ENCODE measurements at regions not wholly inside any gene's neighbourhood (a gene's known extent, or its start where the extent isn't known, plus 50 kb on each side); places are given as distances from the start of the nearest gene placed in this dataset.

DNA sequence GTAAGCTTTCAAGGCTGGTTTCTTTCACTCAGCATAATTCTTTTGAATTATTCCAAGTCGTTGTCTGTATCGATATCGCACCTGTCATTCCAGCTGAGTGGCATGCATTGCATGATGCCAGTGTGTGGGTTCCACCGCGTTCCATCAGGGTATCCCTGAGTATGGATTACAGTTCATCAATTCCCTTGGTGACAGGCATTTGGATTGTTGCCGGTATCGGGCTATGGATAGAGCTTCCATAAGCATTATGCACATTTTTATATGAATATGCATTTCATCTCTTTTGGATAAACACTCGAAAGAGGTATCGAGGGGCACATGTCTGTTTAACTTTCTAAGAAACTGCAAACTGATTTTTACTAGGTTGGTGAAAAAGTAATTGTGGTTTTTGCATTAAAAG lies 698.8 kb downstream of the BRD1 start:
- TF ChIP-seq GATA3 (IDR thresholded peaks at IDR 0.05; ENCODE audit: low read depth, low read length) (no peak), GATA2 (IDR thresholded peaks at IDR 0.05; ENCODE audit: low read depth, low read length) (no peak)

DNA sequence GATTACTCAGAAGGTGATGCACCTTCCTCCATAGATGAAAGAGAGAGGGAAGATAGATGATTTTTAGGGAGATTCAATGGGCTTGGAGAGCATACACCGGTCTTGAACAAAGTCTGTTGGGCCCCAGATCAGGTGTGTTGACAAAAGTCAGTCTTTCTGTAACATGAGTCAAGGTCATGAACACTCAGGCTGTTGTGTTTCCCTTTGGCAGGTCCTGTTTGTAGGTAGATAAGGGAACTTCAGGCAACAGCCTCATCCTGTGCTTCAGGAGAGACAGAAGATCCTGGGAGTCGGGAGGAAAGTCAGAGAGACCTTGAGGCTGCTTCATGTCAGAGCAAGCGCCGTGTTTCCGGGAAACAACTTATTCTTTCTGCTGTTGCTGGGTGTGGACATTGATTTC lies 703.1 kb downstream of the BRD1 start:
- TF ChIP-seq GATA3 (IDR thresholded peaks at IDR 0.05; ENCODE audit: low read depth, low read length) (no peak), GATA2 (IDR thresholded peaks at IDR 0.05; ENCODE audit: low read depth, low read length) (no peak)

DNA sequence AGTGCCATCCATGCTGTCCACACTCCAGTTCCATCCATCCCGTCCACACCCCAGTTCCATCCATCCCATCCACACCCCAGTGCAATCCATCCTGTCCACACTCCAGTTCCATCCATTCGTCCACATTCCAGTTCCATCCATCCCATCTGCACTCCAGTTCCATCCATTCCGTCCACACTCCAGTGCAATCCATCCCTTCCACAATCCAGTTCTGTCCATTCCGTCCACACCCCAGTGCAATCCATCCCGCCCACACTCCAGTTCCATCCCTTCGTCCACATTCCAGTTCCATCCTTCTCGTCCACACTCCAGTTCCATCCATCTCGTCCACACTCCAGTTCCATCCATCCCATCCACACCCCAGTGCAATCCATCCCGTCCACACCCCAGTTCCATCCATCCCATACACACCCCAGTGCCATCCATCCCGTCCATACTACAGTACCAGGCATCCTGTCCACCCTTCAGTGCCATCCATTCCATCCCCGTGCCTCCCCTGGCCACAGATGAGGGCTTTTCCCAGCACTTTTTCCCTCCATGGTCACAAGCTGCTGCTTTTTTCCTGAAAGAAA lies 704.0 kb downstream of the BRD1 start:
- TF ChIP-seq GATA2 (IDR thresholded peaks at IDR 0.05; ENCODE audit: low read depth, low read length) (no peak), GATA3 (IDR thresholded peaks at IDR 0.05; ENCODE audit: low read depth, low read length) (no peak)

DNA sequence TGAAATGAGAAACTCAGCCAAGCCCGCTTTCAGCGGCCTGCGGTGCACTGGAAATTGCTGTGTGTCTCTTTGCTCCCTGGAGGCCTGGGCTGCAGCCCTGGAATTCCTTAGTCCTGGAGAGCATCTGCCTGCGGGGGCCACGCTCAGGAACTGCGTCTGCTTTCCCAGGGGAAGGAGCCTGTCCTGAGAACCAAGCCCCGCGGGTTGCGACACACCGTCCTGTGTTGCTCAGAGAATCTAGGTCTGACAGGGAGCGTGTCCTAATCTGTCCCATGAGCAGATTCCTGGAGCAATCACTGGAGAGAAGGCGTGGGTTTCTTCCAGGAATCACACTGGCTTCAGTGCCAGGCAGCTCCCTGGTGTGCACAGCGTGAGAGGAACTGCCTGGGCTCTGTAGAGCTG lies 708.1 kb downstream of the BRD1 start:
- TF ChIP-seq GATA2 (IDR thresholded peaks at IDR 0.05; ENCODE audit: low read depth, low read length) (no peak), GATA3 (IDR thresholded peaks at IDR 0.05; ENCODE audit: low read depth, low read length) (no peak)

DNA sequence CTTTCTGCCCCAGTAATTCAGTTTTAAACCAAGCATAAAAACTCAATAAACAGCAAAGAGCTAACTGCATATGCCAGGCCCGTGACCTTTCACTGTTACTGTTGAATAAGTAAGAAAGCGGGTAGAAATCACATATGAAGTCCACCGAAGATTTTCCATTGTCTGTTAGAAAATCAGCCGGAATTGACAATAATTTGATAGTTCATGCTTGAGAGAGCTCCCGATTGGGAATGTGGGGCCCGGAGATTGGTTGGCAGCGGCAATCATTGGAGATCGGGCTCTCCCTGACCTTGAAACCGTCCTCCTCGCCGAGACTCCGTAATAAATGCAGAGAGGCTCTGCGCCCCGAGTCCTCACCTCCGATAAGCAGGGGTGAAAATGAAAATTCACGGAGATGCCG lies 709.6 kb downstream of the BRD1 start:
- TF ChIP-seq GATA2 (IDR thresholded peaks at IDR 0.05; ENCODE audit: low read depth, low read length) = no peak
- TF ChIP-seq GATA3 (IDR thresholded peaks at IDR 0.05; ENCODE audit: low read depth, low read length) = no peak

DNA sequence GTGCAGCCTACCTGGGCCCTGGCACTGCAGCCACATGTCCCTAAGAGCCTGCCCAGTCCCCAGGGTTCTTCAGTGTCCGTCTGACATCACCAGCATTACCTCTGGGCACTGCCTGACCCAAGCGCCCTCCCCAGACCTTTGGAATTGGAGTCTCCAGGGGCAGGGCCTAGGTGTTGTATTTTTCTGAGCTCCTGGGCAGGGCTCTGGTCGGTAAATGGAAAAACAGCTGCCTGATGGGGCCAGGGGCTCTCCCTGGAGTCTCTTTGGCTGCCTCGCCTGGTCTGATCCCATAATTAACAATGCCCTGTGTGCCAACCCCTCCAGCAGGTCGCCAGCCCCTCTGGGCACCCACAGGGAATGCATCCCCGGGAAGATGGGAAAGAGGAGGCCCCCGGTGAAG lies 710.2 kb downstream of the BRD1 start:
- TF ChIP-seq GATA2 (IDR thresholded peaks at IDR 0.05; ENCODE audit: low read depth, low read length) = no peak

DNA sequence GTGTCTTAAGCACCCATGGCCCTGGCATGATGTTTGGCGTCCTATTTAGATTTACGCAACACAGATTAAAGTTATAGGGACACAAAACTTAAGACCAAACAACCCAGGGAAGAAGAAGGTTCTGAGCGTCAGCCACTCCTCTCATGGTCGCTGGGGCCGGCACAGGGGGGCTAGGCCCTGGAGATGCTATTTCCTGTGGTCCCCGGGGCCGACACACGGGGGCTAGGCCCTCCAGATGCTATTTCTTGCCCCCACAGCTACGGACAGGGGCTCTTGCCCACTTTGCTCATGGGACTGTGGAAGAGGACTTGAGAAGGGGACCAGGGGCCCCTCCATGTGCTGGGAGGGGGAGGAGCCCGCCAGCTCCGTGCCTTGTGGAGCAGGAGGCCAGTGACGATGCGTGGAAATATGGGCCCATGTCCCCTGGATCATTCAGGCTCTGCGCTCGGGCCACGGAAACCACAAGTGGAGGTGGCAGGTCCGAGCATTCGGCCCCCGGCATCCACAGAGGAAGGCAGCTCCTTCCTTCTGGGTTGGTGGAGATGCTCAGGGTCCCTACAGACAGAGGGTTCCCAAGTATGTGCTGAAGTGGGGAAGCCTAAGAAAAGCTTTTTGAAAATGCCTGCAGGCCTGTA lies 711.1 kb downstream of the BRD1 start:
- TF ChIP-seq GATA3 (IDR thresholded peaks at IDR 0.05; ENCODE audit: low read depth, low read length) (no peak), GATA2 (IDR thresholded peaks at IDR 0.05; ENCODE audit: low read depth, low read length) (no peak)

DNA sequence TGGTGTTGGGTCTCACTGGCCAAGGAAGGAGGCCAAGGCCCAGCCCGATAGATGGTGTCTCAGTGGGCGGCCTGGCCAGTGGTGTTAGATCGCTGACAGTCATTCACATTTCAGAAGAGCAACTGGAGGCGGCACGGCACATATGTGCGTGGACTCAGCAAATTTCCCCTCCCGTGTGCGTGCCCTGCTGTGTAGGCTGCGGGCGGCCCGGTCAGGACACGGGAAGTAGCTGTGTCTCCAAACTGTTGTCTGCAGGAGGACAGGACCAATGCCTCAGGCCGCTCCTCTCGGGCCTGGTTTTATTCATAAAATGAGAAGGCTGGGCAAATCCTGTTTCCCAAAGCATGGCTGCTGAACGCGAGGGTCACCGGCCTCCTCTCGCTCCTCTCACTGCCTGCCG lies 711.7 kb downstream of the BRD1 start:
- TF ChIP-seq GATA2 (IDR thresholded peaks at IDR 0.05; ENCODE audit: low read depth, low read length) (no peak), GATA3 (IDR thresholded peaks at IDR 0.05; ENCODE audit: low read depth, low read length) (no peak)

DNA sequence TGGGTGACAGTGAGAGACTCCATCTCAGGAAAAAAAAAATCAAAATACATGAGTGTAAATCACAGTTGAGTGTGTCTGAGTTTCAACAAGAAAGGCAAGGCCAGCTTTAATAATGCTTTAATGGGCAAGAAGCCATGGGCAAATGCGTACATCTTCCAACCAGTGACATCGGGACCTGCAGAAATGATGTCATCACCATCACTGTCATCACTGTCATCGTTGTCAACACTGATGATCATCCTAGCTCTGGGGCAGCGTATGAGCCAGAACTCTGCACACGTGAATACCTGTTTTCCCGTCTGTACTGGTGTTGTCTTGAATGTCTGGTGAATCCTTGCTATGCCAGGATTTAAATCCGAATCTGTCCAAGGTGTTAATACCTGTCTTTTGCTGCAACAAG lies 712.5 kb downstream of the BRD1 start:
- no peak for TF ChIP-seq GATA3 (IDR thresholded peaks at IDR 0.05; ENCODE audit: low read depth, low read length)
- no peak for TF ChIP-seq GATA2 (IDR thresholded peaks at IDR 0.05; ENCODE audit: low read depth, low read length)

DNA sequence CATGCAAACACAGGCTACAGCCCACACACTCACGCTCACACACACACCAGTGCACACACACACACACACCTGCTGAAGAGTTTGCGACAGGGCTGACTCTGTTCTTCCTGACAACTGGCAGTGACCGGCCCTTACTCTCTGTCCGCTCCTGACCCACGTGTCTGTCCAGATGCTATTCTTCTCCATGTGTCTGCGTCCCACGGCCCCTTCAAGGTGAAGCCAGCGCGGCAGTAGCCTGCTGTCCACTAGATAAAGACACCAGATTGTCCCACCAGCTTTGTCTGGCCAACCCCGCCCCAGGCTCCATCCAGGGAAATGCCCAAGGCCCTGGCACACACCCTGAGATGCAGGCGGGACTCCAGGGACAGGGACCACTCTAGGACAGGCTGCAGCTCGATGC lies 713.9 kb downstream of the BRD1 start:
- TF ChIP-seq GATA3 (IDR thresholded peaks at IDR 0.05; ENCODE audit: low read depth, low read length) (no peak), GATA2 (IDR thresholded peaks at IDR 0.05; ENCODE audit: low read depth, low read length) (no peak)

DNA sequence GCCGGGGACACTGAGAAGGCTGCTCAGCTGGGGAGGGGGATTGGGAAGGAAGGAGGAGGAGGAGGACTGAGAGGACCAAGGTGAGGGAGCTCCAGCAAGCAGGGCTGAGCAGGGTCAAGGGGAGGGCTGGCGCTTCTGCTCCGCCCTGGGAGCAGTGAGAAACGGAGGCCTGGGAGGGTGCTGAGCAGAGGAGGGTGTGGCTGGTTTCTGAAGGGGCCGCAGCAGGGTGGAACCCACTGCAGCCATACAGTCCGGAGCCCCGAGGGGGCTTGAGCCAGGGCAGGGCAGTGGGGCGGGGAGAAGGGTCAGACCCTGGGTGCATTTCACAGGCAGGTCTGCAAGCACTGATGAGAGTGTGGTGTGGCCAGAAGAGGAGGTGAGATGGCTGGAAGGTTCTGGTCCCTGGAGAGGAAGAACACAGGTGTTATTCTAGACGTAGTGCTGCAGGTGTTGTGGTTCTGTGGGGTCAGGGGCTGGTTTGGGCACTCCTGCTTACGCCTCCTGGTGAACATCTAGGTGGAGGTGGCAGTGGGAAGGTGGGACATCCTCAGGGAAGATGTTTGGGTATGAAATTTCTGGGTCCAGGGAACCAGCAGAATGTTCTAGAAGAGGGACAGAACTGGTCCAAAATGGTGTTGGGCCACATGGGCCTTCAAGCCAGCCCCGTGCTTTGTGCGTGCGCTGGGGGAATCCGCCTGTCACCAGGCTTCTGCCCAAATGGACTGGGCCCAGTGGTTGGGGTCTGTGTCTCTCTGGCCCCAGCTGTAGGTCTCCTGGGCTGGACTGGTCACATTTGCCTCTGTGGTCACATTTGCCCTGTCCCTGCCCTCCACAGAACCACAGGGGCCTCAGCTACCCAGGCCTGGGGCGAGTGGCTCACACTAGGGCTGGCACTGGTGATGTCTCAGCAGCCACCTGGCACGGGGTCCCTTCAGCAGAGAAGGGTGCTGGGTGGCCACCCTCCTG lies 714.7 kb downstream of the BRD1 start:
- TF ChIP-seq GATA2 (IDR thresholded peaks at IDR 0.05; ENCODE audit: low read depth, low read length) (no peak), GATA3 (IDR thresholded peaks at IDR 0.05; ENCODE audit: low read depth, low read length) (no peak)

DNA sequence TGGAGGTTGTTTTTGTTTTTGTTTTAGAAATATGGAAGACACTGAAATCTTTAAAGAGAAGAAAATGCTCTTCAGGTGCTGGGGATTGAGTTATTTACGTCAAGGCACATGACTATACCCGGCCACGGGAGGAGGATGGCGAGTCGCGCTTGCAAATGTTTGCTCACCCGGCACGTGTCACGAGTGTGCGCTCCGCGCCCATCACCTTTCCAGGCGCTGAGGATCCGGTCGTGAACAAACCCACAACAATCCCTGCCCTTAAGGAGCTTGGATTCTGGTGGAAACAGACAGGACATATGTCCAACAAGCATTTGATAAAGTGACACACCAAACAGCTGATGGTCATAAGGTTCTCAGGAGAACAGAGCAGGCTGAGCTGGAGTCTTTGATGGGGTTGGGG lies 715.5 kb downstream of the BRD1 start:
- TF ChIP-seq GATA2 (IDR thresholded peaks at IDR 0.05; ENCODE audit: low read depth, low read length) (no peak), GATA3 (IDR thresholded peaks at IDR 0.05; ENCODE audit: low read depth, low read length) (no peak)

DNA sequence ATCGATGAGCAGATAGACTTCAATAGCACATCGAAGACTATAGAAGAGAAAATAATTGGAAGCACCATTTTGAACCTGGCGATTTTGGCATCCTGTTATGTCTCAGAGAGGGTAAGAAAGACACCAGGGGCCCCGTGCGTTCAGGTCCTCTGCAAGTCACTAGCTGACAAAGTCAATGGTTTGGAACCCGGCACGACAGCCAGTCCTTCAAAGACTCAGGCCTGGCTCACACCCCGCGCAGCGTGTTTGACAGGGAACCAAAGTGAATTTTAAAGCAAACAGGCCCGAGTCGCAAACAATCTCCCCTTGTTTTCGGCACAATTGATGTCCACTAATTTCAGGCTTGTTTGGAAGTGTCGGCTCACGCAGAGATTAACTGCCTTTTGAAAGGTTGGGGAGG lies 716.6 kb downstream of the BRD1 start:
- TF ChIP-seq GATA3 (IDR thresholded peaks at IDR 0.05; ENCODE audit: low read depth, low read length) (no peak), GATA2 (IDR thresholded peaks at IDR 0.05; ENCODE audit: low read depth, low read length) (no peak)

DNA sequence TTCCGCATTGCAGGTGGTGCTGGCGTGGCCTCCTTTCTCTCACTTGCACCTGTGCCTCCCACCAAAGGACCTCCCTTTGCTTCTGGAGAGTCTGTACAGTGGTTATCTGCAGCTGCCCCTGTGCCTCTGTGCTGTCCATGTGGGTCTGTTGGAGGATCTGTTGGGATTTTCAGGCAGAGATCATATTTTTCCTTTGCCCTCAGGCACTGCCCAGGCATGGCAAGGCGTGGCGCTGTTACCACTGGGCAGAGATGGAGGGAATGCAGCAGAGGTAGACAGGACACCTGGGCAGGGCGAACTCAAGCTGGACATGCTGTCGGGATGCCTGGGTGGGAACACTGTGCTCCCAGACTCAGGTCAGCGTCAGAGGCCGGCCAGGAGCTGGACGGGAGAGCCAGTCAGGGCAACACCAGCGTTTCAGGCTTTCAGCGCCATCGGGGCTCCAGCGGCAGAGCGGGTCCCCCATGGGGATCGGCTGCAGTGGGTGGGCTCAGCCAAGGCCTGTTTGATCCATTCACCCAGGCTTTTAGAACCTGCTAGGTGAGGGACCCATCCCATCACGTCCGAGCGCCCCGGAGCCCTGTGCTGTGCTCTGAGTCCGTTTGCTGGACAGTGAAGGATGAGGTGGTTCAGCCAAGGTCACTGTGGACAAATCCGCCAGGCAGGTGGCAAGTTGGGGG lies 718.9 kb downstream of the BRD1 start:
- TF ChIP-seq GATA2 (IDR thresholded peaks at IDR 0.05; ENCODE audit: low read depth, low read length) = no peak
- TF ChIP-seq GATA3 (IDR thresholded peaks at IDR 0.05; ENCODE audit: low read depth, low read length) = no peak
